A673 (cell line): ENCODE measurements at regions not wholly inside any gene's neighbourhood (a gene's known extent, or its start where the extent isn't known, plus 50 kb on each side); places are given as distances from the start of the nearest gene placed in this dataset.

ENCODE experiments used
- BruUV-seq: library from RNA; stranded (reverse); fragments of 400-500 nt; replicated peaks from 2 replicates; lab custom pipeline; 2021; lab: Mats Ljungman, UMichigan
- CTCF ChIA-PET: fragments of 300-600 bp; sonication (Branson Sonifier 250); formaldehyde crosslinking; loops from one replicate; lab custom pipeline; 2022; ENCODE audit warnings: antibody characterized with exemption; lab: Charles Lee
- POLR2A ChIA-PET: fragments of 300-600 bp; sonication (Branson Sonifier 250); formaldehyde crosslinking; loops from one replicate; lab custom pipeline; 2022; ENCODE audit warnings: antibody characterized with exemption; ENCODE audit not compliant: low non-redundant PET; lab: Charles Lee
- DNase-seq: peaks from one replicate; pipeline ENCODE4 v3.0.0-alpha.2; 2015; ENCODE audit warnings: low spot score
- H3K27ac ChIP-seq: fragments of 200-600 bp; sonication (generic); 2 replicates; pipeline ENCODE4 v1.5.1; 2016; ENCODE audit warnings: mixed run types, low read depth, mild to moderate bottlenecking, mixed read lengths, antibody characterized with exemption, low read length; ENCODE audit not compliant: poor library complexity, severe bottlenecking
- H3K27me3 ChIP-seq: fragments of 200-600 bp; sonication (generic); replicated peaks from 2 replicates; pipeline ENCODE4 v1.6.1; 2017; ENCODE audit warnings: mixed run types, low read depth, mild to moderate bottlenecking, mixed read lengths, antibody characterized with exemption, low read length; ENCODE audit not compliant: insufficient read depth, poor library complexity
- H3K36me3 ChIP-seq: fragments of 200-600 bp; sonication (generic); 2 replicates; pipeline ENCODE4 v1.6.1; 2016; ENCODE audit warnings: mixed run types, mild to moderate bottlenecking, mixed read lengths, antibody characterized with exemption, low read length; ENCODE audit not compliant: insufficient read depth, poor library complexity, severe bottlenecking
- H3K4me1 ChIP-seq: fragments of 200-600 bp; sonication (generic); 2 replicates; pipeline ENCODE4 v1.6.1; 2017; ENCODE audit warnings: mixed run types, mild to moderate bottlenecking, mixed read lengths, antibody characterized with exemption, low read length; ENCODE audit not compliant: insufficient read depth, poor library complexity, severe bottlenecking
- H3K4me3 ChIP-seq: fragments of 200-600 bp; sonication (generic); 2 replicates; pipeline ENCODE4 v1.5.1; 2016; ENCODE audit warnings: low read depth, mixed run types, mild to moderate bottlenecking, mixed read lengths, low read length; ENCODE audit not compliant: poor library complexity, severe bottlenecking
- H3K9me3 ChIP-seq: fragments of 200-600 bp; sonication (generic); 2 replicates; pipeline ENCODE4 v1.6.1; 2016; ENCODE audit warnings: mixed run types, low read depth, mild to moderate bottlenecking, mixed read lengths, antibody characterized with exemption, low read length; ENCODE audit not compliant: poor library complexity, severe bottlenecking
- CTCF ChIP-seq: fragments of 300-800, 200-600 bp; sonication (generic); conservative IDR thresholded peaks from 2 replicates; pipeline ENCODE4 v1.5.1; 2017; ENCODE audit warnings: low read depth, mild to moderate bottlenecking, antibody characterized with exemption, low read length, moderate library complexity, mixed read lengths
- EZH2 ChIP-seq: fragments of 200-600 bp; sonication (generic); IDR thresholded peaks from 2 replicates; pipeline ENCODE4 v1.6.1; 2017; ENCODE audit warnings: borderline replicate concordance, low read depth, mild to moderate bottlenecking, mixed read lengths, antibody characterized with exemption, low read length; ENCODE audit not compliant: poor library complexity, severe bottlenecking
- intact Hi-C: fragments of 100-400 bp; cut with micrococcal nuclease; formaldehyde crosslinking; loops from one replicate; pipeline ENCODE4 v1.10.0; 2022; ENCODE audit not compliant: unreplicated experiment

GRCh38 chr11:101288392-101288791, 158.8 kb upstream of the PGR start:
- intact Hi-C loops = no loop called here
- Histone ChIP-seq H3K27ac (no peak overlapping the region), H3K36me3 (no peaks in the 10 kb centered on the region), H3K4me1 (no peaks in the 10 kb centered on the region), H3K27me3 (no peaks in the 10 kb centered on the region), H3K9me3 (no peaks in the 10 kb centered on the region), H3K4me3 (no peak overlapping the region)
- ChIA-PET POLR2A (no interaction called here), CTCF (no interaction called here)
- BruUV-seq = no TSS peak
- TF ChIP-seq EZH2 = no peak
- no peak for TF ChIP-seq CTCF
- peak; percentile 2 for DNase-seq

- H3K4me1 ChIP-seq = no peaks in the 10 kb centered on the region
- DNase-seq = no peak
- TF ChIP-seq EZH2 = no peak
- TF ChIP-seq CTCF = no peak
- H3K4me3 ChIP-seq = no peak overlapping the region
- no TSS peak for BruUV-seq
- H3K27me3 ChIP-seq = no peaks in the 10 kb centered on the region
- H3K9me3 ChIP-seq = no peaks in the 10 kb centered on the region
- no peaks in the 10 kb centered on the region for H3K36me3 ChIP-seq
- CTCF ChIA-PET = no interaction called here
- intact Hi-C loops = no loop called here
- no peak overlapping the region for H3K27ac ChIP-seq
- POLR2A ChIA-PET = no interaction called here
Measured at GRCh38 chr11:101279728-101280127, 150.1 kb upstream of the PGR start.

- Histone ChIP-seq H3K27ac (no peak overlapping the region), H3K36me3 (no peaks in the 10 kb centered on the region), H3K27me3 (no peaks in the 10 kb centered on the region), H3K4me3 (no peak overlapping the region), H3K9me3 (no peaks in the 10 kb centered on the region), H3K4me1 (no peaks in the 10 kb centered on the region)
- CTCF ChIA-PET = no interaction called here
- TF ChIP-seq CTCF (no peak), EZH2 (no peak)
- BruUV-seq = no TSS peak
- POLR2A ChIA-PET = no interaction called here
- intact Hi-C loops = no loop called here
- DNase-seq = no peak
Measured at GRCh38 chr11:101278286-101278685, 148.7 kb upstream of the PGR start.
